Activated gamma-delta T cell treated with anti-CD3 and anti-CD28 coated beads, Interleukin-2, amount 50 U/mL, for 16 hours (primary cell): ENCODE measurements at regions not wholly inside any gene's neighbourhood (a gene's known extent, or its start where the extent isn't known, plus 50 kb on each side); places are given as distances from the start of the nearest gene placed in this dataset.

Source experiments
- DNase-seq: peaks from one replicate; pipeline ENCODE4 v3.0.0-alpha.2; 2020; ENCODE audit warnings: low read depth

DNA sequence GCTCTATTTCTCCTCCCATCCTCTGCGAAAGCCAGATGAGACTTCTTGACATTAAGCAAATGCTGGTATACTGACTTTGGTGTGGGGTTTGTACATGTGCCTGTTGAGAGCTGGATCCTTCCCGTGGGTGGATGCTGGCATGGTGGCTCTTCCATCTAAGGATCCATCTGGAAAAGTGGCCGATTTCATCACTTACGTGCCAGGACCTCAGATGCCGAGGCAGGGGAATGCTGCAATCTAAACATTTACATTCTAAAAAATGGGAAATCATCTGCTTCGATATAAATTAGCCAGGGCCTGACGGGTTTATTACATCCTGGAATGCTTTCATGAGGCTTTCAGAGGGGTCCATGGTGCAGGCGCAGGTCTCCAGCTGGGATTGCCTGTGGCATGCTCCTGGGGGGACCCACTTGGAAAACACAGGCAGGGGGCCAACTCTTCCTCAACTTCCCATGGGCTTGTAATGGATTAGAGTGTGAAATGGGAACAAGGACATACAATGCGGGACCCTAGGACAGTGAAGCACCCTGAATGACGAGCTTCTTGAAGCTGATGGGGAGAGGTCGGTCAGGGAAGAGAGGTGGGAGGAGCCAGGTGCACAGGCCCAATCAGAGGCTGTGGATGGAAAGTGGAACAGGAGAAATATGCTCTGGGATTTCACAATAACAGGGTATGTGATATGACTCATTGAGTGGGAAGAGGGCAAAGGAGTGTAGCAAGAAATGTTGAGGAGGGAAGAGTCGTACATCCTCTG lies 105.5 kb upstream of the PITX1 start:
- DNase-seq = no peak

DNA sequence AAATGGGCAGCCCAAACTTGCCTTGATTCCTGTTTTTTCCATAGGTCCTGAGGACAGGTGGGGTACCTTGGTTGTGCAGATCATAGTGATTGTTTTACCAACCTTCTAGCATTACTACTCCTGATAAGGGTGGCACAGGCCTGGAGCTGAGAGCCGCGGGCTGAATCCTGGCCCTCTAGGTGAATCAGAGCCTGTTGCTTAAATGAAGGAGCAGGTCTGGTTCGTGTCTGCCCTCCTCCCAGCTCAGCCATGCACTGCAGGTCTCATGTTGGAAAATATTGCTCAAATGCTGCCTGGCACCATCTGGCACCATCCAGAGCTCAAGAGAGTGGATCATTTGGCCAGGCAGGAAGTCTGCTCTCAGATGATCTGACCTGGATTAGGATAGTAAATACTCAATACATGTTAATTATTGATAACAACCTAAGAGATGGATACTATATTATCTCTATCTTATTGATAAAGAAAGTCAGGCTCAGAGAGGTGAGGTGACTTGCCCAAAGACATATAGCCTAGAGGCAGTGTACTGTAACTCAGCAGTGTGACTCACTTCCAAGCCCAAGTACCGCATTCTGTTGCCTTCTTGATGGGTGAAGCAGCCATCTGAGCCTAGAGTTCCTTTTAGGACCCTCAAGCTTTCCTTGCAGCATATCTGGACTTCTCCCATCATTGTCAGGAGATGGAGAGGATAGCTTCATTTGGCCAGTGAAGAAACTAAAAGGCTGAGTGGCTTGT lies 104.3 kb upstream of the PITX1 start:
- no peak for DNase-seq

DNA sequence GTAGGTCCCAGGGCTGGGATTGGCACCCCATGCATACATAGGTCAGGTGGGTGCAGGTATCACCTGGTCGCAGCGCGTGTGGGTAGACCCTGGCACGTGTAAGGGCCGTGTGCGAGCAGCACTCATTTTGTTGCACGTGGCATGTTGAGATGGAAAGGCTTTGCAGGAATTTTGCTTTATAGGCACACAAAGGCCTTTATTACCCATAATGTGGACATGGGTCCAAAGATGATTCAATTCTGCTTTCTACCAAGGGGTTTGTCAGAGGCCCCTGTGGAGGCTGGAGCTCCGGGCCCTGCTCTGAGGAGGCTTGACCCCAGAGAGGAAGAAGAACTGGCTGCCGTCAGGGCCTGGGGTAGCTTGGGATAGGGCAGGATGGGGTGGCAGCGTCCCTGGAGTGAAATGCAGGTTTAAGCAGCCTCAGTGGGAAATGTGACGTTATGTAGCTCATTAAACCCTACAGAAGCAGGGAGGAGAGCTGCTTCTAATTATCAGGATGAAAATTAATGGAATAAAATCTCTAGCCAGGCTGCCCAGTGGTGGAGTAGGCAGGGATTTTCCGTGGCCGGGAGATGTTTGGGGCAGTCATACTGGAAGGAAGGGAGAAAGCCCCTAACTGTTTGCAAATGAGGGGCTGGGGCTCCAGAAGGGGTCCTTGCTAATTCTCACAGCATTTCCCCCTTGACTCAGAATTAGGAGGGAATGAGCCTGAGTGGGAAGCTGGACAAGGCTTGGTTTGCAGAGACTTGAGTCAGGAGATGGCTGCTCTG lies 103.3 kb upstream of the PITX1 start:
- DNase-seq = no peak

DNA sequence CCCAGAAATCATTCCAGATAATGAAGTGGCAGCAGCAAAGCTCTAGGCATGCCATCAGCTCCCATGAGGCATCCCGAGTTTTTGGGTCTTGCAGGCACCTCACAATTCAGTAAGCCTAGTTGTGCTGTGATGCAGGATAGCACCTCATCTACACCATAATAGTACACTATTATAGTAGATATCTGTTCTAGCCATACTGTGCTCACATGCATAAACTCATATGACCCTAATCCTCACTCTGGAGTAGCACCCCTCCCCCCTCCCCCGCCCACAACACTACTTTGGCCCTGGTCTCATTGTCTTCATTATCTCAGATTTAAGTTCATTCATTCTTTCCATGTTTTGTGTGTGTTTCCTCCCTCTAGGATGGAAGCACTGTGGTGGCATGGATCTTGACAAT lies 102.5 kb upstream of the PITX1 start:
- DNase-seq = no peak

DNA sequence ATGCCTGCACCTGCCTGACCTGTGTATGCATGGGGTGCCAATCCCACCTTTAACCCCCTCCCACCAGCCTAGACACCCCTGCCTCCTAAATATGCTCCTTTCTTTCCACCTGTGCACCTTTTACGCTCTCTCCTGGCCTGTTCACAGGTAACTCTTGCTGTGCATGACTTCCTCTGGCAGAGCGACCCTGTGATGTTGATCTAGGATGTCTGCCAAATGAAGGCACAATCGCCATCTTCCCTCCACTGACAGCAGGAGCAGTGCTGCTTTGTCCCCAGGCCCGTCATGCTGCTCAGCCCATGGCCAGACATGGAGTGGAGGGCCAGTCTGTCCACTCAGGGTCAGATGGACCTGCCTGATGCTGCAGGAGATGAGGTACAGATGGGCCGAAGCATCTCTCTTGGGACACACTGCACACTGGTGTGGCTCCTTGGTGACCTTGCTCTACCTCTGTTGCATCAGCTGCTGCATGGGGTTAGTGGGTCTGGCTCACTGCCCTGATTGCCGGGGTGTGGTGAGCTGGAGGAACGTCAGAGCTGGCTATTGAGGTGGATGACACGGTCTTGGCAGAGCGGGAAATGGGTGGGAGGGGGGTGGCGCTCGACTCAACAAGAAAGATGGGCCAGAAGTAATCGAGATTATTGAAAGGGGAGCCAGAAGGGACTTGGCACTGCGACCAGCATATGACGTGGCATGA lies 101.7 kb upstream of the PITX1 start:
- DNase-seq = no peak

DNA sequence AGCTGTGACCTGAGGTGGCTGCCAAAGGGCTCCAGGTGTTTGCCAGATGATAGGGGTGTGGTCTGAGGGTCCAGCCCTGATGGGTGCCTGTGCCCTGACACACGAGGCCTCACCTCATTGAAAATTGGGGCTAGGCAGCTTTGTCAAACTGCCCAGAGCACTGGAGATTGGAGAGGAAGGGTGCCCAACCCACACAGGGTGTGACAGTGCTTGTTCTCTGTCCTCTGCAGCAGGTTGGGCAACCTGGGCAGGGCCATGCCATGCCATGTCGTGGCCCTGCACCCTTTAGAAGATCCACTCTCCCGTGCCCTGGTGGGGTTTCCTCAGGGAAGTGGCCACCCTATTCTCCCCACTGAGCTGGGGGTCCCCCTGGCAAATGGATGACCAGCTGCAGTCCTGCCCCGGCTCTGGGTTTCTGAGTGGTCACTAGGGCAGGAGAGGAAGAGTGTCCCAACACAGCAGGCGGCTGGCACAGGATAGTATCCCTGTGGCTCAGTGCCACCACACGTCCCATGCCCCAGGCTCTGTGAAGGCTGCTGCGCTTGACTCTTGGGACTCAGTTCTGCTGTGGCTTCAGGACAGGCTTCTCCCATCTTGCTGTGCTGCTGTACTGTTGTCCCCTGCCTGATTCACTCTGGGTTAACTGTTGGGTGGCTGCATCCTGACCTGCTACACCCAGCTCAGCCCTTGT lies 100.8 kb upstream of the PITX1 start:
- DNase-seq = no peak

DNA sequence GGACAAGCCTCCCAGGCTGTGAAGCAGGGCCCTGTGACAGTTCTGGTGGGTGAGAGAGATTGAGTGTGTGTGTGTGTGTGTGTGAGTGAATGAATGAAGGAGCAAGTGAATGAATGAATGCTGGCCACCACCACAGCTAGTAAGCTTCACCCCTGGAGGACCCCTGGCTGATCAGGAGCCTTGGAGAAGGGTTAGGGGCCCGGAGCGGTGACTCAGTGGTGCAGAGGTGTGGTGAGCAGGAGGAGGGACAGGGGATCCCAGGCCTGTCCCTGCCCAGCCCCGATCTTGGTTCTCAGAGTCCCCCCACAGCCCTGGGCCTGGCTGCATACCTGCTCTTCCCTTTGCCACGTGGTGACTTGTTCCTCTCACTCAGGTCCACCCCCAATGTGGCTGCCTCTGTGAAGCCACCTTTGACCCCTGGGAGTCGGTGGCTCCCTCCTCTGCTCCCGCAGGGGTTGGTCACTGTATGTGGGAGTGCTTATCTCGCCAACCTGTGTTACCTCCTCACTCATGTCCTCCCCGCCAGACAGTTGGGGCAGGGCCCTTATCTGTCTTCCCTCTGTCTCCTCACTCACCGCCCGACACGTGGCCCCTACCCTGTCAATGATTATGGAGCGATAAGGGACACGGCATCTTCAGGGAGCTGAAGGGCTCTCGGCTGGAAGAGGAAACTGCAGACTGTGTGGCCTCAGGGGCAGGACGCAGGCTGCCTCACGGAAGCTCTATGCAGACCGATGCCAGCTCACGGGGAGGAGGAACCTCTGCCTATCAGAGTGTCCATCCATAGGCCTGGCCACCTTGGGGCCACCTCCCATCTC lies 99.9 kb upstream of the PITX1 start:
- DNase-seq = no peak

DNA sequence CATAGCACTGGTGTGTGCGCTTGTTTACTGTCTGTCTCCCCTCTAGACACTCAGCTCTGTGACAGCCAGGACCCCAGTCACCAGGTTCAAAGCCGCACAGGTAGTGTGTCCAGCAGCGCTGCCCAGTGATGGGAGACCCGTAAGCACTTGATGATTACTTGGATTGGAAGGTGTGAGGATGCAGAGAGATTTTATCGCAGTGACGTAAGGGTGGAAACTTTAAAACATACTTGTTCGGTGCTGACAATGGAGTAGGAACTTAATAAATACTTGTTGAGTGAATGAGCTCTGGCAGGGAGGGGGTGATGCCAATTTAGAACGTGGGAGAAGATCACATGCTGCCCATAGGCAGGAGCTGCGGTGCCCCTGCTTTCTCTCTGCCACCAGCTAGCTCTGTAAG lies 99.2 kb upstream of the PITX1 start:
- DNase-seq = no peak

DNA sequence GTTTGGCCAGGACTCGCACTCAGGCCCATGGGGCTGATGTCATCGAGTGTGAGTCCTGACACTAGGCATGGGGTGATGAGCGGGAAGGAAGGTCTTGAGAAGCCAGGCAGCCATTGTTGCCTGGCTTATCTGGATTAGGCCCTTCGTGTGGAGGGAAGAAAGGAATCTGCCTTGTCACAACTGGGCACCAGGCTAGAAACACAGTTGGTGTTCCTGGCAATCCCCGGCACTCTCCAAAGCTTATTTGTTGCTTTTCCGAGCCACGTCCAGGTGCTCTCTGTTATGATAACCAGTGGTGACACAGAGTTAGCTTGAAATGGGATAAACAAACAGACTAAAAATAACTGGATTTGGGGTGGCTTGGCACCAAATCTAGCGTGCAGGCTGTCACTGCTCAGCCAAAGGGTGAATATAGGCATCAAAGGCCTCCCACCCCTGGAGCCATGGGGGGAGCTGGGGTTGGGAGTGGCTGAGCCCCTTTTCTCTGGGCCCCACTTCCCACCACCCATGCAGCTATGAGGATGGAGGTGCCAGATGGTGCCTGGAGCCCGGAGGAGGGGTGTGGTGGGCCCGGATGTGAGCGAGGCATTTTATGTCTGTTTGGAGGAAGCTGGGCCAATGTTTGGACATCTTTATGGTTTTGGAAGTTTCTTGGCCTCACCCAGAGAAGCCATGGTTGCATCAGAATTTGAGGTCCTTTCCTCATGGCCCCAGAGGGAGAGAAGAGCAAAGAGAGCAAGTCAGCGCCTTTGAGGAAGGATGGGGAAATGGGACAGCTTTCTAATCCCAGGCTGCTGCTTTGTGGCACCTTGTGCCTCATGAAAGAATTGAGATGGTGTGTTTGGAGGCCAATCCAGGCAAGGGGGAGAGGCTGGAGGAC lies 98.0 kb upstream of the PITX1 start:
- DNase-seq = no peak

DNA sequence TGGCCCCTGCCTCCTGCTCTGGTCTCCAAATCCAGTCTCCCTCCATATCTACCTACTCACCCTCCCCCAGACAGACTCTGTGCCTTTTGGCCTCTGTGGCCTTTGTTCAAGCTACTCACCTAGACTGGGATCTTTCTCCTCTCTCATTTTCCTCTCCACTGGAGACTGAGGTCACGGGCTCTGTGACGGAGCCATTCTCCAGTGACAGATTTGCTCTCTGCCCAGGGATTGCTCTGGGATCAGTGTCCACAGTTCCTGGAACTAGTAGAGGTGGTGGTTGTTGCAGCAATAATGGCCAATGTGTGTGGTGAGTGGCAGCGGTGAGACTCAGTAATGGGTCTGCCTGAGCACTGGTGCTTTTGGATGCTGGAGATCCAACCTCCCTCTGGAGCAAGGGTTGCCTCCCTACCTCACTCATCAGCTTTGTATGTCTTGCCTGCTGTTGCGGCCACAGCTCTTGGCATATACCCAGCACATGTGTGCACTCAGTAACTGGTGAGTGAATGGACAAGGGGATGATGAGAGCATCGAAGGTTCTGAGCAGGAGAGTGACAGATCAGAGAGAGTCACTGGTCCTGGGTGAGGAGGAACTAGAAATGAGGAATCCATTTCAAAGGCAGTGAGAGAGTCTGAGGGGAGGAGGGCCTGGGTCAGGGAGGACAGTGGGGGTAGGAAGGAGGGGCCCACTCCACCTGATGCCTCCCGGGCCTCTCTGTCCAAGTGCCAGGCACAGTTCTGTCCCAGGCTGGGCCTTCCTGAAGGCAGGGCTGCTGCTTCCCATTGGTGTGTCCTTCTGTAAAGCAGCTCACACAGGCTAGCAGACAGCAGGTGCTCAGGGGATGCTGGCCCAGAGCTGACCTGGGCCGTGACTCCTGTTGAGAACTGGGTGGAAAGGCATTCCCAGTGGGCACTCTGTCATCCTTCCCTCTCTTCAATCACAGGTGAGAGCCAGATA lies 96.5 kb upstream of the PITX1 start:
- DNase-seq = no peak

DNA sequence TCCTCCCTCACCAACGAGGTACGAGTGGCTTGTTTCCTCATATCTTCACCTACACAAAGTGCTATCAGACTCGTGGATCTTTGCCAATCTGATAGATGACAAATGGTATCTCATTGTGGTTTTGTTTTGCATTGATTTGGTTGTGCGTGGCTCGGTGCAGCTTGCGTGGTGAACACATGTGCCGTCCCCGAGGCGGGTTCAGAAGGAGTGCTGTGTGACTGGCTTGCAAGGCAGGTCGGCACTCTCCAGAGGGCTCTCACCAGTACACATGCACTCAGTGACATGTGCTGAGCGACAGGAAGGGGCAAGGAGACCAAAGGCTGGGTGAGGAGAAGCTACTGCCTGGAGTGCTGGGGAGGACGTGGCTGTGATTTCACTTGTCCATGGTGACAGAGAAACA lies 95.3 kb upstream of the PITX1 start:
- no peak for DNase-seq

DNA sequence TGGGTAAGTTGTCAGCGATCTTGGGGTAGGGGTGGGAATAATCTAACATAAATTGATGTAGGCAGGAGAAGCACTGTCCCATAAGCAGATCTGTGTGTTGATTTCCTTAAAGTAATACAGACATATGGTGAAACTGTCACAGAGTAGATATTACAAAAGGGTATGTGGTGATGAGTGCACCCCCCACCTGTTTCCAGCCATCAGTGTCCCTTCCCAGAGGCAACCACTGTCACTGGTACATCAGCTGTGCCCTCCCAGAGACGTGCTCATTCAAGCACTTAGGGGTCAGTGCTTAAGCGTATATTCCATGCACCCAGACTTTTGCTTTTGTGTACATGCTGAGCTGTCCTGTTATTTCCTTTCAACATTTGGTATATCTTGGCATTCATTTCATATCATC lies 94.3 kb upstream of the PITX1 start:
- no peak for DNase-seq

DNA sequence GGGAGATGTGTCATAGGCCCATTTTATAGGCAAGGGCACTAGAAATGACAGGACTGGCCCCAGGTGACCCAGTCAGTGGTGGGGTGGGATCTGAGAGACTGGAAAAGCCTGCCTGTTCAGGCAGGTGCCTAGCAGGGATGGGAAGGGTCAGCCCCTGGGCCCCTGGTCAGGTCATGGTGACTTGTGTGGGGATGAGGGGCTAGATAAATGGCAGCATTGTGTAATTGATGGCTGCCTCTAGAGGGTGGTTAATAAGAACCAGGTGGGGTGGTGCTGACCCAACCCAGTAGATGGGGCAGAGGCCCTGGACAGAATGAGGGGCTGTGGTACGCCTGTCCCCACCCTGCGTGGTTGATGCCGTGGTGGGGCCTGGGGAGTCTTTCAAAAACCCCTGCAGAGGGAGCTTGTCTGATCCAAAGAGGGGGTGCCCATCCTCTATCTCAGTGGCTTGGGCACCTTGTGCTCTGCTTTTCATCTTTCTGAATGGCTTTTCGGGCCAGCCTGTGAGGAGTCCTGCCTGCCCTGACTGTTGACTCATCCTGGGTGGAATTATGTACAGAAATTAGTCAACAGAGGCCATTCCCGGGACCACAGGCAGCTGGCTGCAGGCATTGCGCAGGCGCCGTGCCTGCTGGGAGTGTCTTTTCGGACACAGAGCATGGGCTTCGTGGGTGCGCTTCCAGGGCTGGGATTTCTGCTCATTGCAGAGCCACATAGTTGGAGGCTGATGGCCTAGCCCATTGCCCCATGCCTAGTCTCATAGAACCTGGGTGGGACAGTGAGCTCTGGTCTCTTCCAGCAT lies 93.6 kb upstream of the PITX1 start:
- DNase-seq = no peak

DNA sequence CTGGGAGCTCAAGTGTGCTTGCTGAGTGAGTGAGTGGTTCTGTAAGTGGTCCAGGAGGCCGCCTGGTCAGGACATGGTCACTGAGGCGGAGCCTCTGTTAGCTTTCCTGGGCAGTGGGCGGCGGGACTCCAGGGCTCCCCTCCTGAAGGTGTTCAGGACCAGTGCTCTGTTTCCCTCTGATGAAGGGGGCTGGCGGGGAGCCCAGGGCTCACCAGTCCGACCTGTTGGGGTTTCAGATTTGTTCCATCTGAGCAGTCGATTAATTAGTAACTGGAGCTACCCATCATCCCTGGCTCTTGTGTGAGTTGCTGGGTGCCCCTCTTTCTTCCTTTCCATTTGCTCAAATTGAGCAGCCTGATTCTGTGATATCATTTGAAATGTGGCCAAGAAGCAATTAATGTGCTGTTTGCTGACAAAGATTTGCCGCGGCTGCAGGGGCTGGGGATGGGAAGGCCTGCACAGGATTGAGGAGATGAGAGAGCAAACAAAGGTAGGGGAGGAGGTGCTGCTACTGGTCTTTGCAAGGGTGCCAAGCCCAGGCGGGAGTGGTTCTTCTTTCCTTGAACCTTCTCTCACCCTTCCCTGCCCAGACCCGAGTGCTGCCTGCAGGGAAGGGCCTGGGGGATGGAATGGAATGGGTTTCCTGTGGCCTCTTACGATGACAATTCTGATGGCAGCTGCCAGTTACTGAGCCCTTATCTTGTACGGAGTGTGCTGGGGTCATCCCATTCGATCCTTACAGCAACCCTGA lies 92.8 kb upstream of the PITX1 start:
- no peak for DNase-seq

DNA sequence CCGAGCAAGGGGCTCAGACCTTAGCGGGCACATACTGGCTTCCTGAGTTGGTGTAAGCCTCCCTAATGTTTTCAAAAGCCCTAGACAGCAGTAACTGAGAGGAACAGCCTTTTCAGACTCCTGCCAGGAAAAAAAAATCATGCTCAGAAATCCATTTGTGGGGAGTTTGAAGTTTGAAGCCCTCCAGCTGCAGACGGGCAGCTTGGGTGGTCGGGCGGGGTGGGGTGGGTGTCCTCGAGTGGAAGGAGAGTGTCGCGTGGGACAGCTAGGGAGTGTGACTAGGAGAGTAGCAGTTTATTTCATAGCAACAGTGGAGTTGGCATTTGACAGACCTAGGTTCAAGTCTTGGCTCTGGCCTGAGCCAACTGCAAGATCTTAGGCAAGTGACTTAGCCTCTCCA lies 90.7 kb upstream of the PITX1 start:
- no peak for DNase-seq

DNA sequence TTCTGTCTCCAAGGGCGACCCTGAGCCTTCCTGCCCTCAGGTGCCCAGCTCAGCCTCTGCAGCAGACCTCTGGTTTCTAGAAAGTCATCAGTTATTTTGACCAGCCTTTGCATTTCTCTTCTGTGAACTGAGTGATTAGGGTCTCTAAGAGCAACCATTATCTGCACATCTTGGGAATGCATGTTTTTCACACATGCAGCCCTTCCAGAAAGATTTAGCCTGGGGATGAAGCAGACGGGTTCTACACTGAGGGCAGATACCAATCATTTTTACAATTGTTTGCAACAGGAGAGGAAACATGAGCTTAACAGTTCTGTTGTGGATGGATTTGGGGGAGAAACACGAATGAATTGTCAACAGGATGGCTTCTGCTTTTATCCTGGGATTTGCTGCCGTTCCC lies 90.1 kb upstream of the PITX1 start:
- DNase-seq = no peak

DNA sequence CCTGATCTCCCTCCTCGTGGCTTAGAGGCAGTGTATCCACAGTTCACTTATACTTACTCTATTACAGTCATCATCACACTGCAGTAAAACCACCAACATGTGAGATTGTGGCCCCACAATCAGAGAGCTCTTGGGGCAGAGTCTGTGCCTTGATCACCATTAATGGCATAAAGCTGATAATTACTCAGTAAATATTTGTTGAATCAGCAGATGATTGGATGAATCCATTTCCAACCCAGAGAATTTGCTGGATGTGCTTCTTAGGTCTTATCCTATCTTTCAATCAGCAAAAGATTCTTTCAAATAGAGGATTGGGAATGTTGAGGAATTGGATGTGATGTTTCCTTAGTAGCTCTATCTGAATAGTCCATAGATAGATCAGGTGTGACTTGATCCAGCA lies 88.8 kb upstream of the PITX1 start:
- DNase-seq = no peak
